Testis (tissue), 2 donors: ENCODE measurements at regions not wholly inside any gene's neighbourhood (a gene's known extent, or its start where the extent isn't known, plus 50 kb on each side); places are given as distances from the start of the nearest gene placed in this dataset.

Experiments
- DNase-seq: peaks from one replicate; pipeline ENCODE4 v3.0.0-alpha.2; 2019
- H3K27ac ChIP-seq, 2 donors: fragments of 200-600 bp; sonication (generic); one replicate each; pipeline ENCODE4 v1.5.1; 2019
- H3K27me3 ChIP-seq: fragments of 200-600 bp; sonication (generic); one replicate; pipeline ENCODE4 v1.5.1; 2019
- H3K36me3 ChIP-seq: fragments of 200-600 bp; sonication (generic); one replicate; pipeline ENCODE4 v1.5.1; 2017; ENCODE audit warnings: low read depth; ENCODE audit errors: missing control alignments
- H3K4me1 ChIP-seq: fragments of 200-600 bp; sonication (generic); one replicate; pipeline ENCODE4 v1.5.1; 2019
- H3K4me3 ChIP-seq, 2 donors: fragments of 200-600 bp; sonication (generic); one replicate each; pipeline ENCODE4 v1.5.1; 2017 to 2019
- H3K9me3 ChIP-seq: fragments of 200-600 bp; sonication (generic); one replicate; pipeline ENCODE4 v1.5.1; 2017
- POLR2A ChIP-seq: fragments of 450-650 bp; IDR thresholded peaks from one replicate; pipeline ENCODE4 v1.6.1; 2017; ENCODE audit warnings: antibody characterized with exemption, mild to moderate bottlenecking, moderate library complexity
- WGBS, 2 donors: methylation state at CpG; one replicate each; pipeline ENCODE4 v1.1.5; 2018; 5-methylcytosine and 5-hydroxymethylcytosine counted together
- intact Hi-C: fragments of 100-400 bp; cut with DNase I; formaldehyde crosslinking; loops from one replicate; pipeline ENCODE4 v1.15.1; 2023; ENCODE audit warnings: low total_unique reads
- TF ChIP-seq, protein P1 (sequence below), 3 experiments: fragments of 450-650 bp in 2 of 3; fragments of 200-600 bp in 1 of 3; sonication (generic) in 1 of 3; IDR thresholded peaks; one replicate each; pipeline ENCODE4 v1.5.1; 2016 to 2019; ENCODE audit warnings: antibody characterized with exemption in 3 of 3, mild to moderate bottlenecking in 2 of 3, moderate library complexity in 1 of 3

DNA sequence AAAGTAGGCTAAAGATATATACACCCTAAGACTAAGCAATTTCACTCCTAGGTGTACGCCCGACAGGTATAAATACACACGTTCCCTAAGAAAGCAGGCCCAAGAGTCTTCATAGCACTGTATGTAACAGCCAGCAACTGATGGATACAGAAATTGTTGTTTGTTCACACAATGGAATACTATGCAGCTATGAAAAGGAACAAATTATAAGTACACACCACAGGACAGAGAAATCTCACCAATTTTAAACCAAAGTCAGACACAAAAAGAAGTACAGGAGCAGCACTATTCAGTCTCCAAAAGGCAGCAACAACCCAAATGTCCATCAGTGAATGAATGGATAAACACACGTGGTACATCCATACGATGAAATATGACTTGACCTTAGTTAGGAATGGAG, 106.1 kb downstream of the LITAF start:
- intact Hi-C loops = no loop called here
- H3K36me3 ChIP-seq = no peaks in the 10 kb centered on the region
- H3K27me3 ChIP-seq = no peaks in the 10 kb centered on the region
- TF ChIP-seq POLR2A = no peak
- TF ChIP-seq, protein P1, sequence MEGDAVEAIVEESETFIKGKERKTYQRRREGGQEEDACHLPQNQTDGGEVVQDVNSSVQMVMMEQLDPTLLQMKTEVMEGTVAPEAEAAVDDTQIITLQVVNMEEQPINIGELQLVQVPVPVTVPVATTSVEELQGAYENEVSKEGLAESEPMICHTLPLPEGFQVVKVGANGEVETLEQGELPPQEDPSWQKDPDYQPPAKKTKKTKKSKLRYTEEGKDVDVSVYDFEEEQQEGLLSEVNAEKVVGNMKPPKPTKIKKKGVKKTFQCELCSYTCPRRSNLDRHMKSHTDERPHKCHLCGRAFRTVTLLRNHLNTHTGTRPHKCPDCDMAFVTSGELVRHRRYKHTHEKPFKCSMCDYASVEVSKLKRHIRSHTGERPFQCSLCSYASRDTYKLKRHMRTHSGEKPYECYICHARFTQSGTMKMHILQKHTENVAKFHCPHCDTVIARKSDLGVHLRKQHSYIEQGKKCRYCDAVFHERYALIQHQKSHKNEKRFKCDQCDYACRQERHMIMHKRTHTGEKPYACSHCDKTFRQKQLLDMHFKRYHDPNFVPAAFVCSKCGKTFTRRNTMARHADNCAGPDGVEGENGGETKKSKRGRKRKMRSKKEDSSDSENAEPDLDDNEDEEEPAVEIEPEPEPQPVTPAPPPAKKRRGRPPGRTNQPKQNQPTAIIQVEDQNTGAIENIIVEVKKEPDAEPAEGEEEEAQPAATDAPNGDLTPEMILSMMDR (IDR thresholded peaks at IDR 0.05) = no peak
- H3K9me3 ChIP-seq = no peaks in the 10 kb centered on the region
- no peaks in the 10 kb centered on the region for H3K4me1 ChIP-seq
- 92 to 93% methylated on average over 5 of the region's 5 CpGs for WGBS, 2 donors
- no peak for DNase-seq
- no peak overlapping the region for H3K27ac ChIP-seq
- no peak overlapping the region for H3K4me3 ChIP-seq

DNA sequence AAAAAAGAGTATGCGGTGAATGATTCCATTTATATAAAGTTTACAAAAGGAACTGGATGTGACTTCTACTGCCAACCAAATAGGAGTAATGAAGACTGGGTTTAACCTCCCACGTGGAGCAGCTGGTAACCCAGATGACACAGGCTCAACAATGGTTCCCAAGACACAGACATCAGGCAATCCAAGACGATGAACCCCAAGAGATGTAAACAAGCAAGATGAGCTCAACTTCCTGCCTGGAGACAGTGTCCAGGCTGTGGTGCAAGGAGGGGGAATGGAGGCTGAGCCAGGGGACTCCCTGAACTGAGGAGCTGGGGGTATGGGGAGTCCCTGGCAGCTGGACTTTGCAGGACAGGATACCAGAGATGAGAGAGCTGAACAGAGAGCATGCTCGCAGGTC, 104.7 kb downstream of the LITAF start:
- TF ChIP-seq POLR2A = no peak
- TF ChIP-seq, protein P1 (IDR thresholded peaks at IDR 0.05) = no peak
- Histone ChIP-seq H3K27ac (no peak overlapping the region), H3K4me1 (no peaks in the 10 kb centered on the region), H3K4me3 (no peak overlapping the region), H3K9me3 (no peaks in the 10 kb centered on the region), H3K27me3 (no peaks in the 10 kb centered on the region), H3K36me3 (no peaks in the 10 kb centered on the region)
- WGBS, 2 donors = 64 to 69% methylated on average over 4 of the region's 4 CpGs
- intact Hi-C loops = no loop called here
- DNase-seq = no peak

DNA sequence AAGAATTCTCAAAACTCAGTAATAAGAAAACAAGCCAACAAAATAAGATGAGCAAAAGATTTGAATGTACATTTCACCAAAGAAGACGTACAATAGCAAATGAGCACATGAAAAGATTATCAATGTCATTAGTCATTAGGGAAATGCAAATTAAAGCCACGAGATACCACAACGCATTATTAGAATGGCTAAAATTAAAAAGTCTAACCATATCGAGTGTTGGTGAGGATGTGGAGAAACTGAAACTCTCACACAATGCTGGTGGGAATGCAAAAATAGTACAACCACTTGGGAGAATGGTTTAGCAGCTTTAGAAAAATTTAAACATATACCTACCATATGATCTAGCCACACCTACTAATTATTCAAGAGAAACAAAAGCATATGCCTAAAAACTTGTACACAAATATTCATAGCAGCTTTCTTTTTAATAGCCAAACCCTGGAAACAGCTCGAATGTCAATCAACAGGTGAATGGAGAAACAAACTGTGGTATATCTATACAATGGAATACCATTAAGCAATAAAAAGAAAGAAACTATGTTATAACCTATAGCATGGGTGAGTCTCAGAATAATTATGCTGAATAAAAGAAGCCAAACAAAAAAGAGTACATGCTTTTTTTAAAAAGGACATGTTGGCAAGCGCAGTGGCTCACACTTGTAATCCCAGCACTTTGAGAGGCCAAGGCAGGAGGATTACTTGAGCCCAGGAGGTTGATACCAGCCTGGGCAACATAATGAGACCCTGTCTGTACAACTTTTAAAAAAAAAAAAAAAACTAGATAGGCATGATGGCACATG, 103.6 kb downstream of the LITAF start:
- WGBS, 2 donors = 91 to 92% methylated on average over 6 of the region's 6 CpGs
- intact Hi-C loops = no loop called here
- Histone ChIP-seq H3K9me3 (no peaks in the 10 kb centered on the region), H3K36me3 (no peaks in the 10 kb centered on the region), H3K4me1 (no peaks in the 10 kb centered on the region), H3K4me3 (no peak overlapping the region), H3K27ac (no peak overlapping the region), H3K27me3 (no peaks in the 10 kb centered on the region)
- TF ChIP-seq POLR2A = no peak
- TF ChIP-seq, protein P1 (IDR thresholded peaks at IDR 0.05) = no peak
- no peak for DNase-seq

DNA sequence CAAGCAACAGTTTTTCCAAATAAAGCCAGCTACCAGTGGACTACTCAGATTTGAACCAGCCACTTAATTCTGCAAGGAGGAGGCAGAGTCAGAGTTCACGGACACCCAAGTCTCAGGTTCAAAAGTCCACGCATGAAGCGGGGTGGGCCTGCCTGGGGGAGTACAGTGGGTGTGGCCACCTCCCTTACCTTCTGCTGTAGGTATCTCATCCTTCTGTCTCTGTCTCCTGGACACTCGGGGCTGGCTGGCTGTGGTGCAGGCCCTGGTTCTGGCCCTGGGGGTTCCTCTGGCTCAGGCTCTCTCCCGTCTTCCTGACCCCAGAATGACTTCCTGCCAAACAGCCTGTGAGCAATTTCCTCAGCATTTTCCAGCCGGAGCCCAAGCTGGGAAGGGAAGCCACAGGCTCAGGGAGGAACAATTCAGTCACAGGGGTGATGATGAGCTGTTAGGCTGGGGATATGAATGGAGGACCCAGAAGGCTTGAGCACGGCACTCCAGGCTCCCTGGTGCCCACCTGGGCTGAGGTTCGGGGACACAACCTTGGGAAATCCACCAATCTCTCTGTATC, 101.9 kb downstream of the LITAF start:
- H3K4me1 ChIP-seq = no peaks in the 10 kb centered on the region
- H3K4me3 ChIP-seq = no peak overlapping the region
- no peaks in the 10 kb centered on the region for H3K27me3 ChIP-seq
- DNase-seq = no peak
- H3K27ac ChIP-seq = no peak overlapping the region
- TF ChIP-seq, protein P1 (IDR thresholded peaks at IDR 0.05) = no peak
- no peak for TF ChIP-seq POLR2A
- 86 to 90% methylated on average over 6 to 8 of the region's 8 CpGs for WGBS, 2 donors
- intact Hi-C loops = no loop called here
- no peaks in the 10 kb centered on the region for H3K9me3 ChIP-seq
- H3K36me3 ChIP-seq = no peaks in the 10 kb centered on the region

DNA sequence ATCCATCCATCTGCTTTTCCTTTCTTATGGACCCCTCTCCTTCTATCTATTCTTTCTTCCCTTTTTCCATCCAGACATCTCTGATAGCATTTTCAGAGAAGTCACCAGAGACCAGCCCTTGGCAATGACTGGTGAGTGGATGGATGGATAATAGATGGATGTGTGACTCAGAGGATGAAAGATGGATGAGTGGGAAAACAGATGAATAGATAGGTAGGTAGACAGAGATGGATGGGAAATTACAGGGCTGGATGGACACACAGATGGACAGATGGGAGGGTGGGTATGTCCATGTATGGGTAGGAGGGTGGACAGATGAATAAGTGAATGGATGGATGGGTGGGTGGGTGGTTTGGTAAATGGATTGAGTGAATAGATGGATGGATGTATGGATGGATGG, 101.0 kb downstream of the LITAF start:
- Histone ChIP-seq H3K4me3 (no peak overlapping the region), H3K27ac (no peak overlapping the region), H3K36me3 (no peaks in the 10 kb centered on the region), H3K27me3 (no peaks in the 10 kb centered on the region), H3K4me1 (no peaks in the 10 kb centered on the region), H3K9me3 (no peaks in the 10 kb centered on the region)
- TF ChIP-seq, protein P1 (IDR thresholded peaks at IDR 0.05) = no peak
- no peak for TF ChIP-seq POLR2A
- intact Hi-C loops = no loop called here
- DNase-seq = no peak
